Uterus (tissue), 2 donors: ENCODE measurements at regions not wholly inside any gene's neighbourhood (a gene's known extent, or its start where the extent isn't known, plus 50 kb on each side); places are given as distances from the start of the nearest gene placed in this dataset.

ENCODE experiments used
- POLR2A ChIP-seq, 2 donors: fragments of 450-650 bp; IDR thresholded peaks; one replicate each; pipeline ENCODE4 v1.6.1; 2016; ENCODE audit warnings: antibody characterized with exemption in 2 of 2, mild to moderate bottlenecking in 1 of 2, moderate library complexity in 1 of 2
- TF ChIP-seq, protein P1 (sequence below), 4 experiments: fragments of 200-600 bp in 2 of 4; fragments of 450-650 bp in 2 of 4; sonication (generic) in 2 of 4; IDR thresholded peaks; one replicate each; pipeline ENCODE4 v1.5.1; 2016 to 2019; ENCODE audit warnings: antibody characterized with exemption in 4 of 4, mild to moderate bottlenecking in 2 of 4, moderate library complexity in 1 of 4

- TF ChIP-seq, protein P1, sequence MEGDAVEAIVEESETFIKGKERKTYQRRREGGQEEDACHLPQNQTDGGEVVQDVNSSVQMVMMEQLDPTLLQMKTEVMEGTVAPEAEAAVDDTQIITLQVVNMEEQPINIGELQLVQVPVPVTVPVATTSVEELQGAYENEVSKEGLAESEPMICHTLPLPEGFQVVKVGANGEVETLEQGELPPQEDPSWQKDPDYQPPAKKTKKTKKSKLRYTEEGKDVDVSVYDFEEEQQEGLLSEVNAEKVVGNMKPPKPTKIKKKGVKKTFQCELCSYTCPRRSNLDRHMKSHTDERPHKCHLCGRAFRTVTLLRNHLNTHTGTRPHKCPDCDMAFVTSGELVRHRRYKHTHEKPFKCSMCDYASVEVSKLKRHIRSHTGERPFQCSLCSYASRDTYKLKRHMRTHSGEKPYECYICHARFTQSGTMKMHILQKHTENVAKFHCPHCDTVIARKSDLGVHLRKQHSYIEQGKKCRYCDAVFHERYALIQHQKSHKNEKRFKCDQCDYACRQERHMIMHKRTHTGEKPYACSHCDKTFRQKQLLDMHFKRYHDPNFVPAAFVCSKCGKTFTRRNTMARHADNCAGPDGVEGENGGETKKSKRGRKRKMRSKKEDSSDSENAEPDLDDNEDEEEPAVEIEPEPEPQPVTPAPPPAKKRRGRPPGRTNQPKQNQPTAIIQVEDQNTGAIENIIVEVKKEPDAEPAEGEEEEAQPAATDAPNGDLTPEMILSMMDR (IDR thresholded peaks at IDR 0.05): no peak
- TF ChIP-seq POLR2A (IDR thresholded peaks at IDR 0.05): no peak
These were observed 239.9 kb downstream of the ZNF516 start for GRCh38 chr18:76255070-76255683.
